Keratinocyte (primary cell): ENCODE measurements at regions not wholly inside any gene's neighbourhood (a gene's known extent, or its start where the extent isn't known, plus 50 kb on each side); places are given as distances from the start of the nearest gene placed in this dataset.

Source experiments
- DNase-seq: peaks from one replicate; pipeline ENCODE4 v3.0.0-alpha.2; 2011; ENCODE audit warnings: low read depth, missing footprints, low spot score
- FAIRE-seq: peaks from 2 replicates; lab custom pipeline; 2011; peaks lifted over from hg19 to GRCh38; lab: Jason Lieb, UNC
- H2AFZ ChIP-seq: 2 replicates; pipeline ENCODE4 v1.6.0; 2012; ENCODE audit warnings: low read length, control low read depth, inconsistent platforms; ENCODE audit not compliant: control insufficient read depth
- H3K27ac ChIP-seq: 2 replicates; pipeline ENCODE4 v1.5.1; 2011; ENCODE audit warnings: low read length; ENCODE audit not compliant: control insufficient read depth, insufficient read depth
- H3K27me3 ChIP-seq: 3 replicates; pipeline ENCODE4 v1.6.0; 2011; ENCODE audit warnings: low read length; ENCODE audit not compliant: control insufficient read depth, insufficient read depth; ENCODE audit errors: extremely low read depth
- H3K36me3 ChIP-seq, 2 experiments: 2 replicates in 1 of 2; 3 replicates in 1 of 2; pipeline ENCODE4 v1.5.1; 2011; ENCODE audit warnings: low read length in 2 of 2, mild to moderate bottlenecking in 1 of 2; ENCODE audit not compliant: control insufficient read depth in 2 of 2, insufficient read depth in 2 of 2; ENCODE audit errors: extremely low read depth in 1 of 2
- H3K4me1 ChIP-seq: 3 replicates; pipeline ENCODE4 v1.5.1; 2011; ENCODE audit warnings: low read length; ENCODE audit not compliant: control insufficient read depth, insufficient read depth; ENCODE audit errors: extremely low read depth
- H3K4me2 ChIP-seq: 3 replicates; pipeline ENCODE4 v1.6.0; 2011; ENCODE audit warnings: low read depth, low read length; ENCODE audit not compliant: control insufficient read depth, insufficient read depth; ENCODE audit errors: extremely low read depth
- H3K4me3 ChIP-seq, 3 experiments: fragments of 200-600 bp in 1 of 3; sonication (generic) in 1 of 3; 2 replicates in 2 of 3; 3 replicates in 1 of 3; pipeline ENCODE4 v1.5.1; 2011 to 2016; ENCODE audit warnings: low read length in 3 of 3, mild to moderate bottlenecking in 3 of 3, control low read depth in 2 of 3, inconsistent platforms in 1 of 3, low read depth in 1 of 3, mixed read lengths in 1 of 3, mixed run types in 1 of 3, moderate library complexity in 1 of 3; ENCODE audit not compliant: control insufficient read depth in 2 of 3, insufficient read depth in 2 of 3; ENCODE audit errors: extremely low read depth in 1 of 3
- H3K79me2 ChIP-seq: 2 replicates; pipeline ENCODE4 v1.6.0; 2012; ENCODE audit warnings: low read length; ENCODE audit not compliant: control insufficient read depth, insufficient read depth
- H3K9ac ChIP-seq: 3 replicates; pipeline ENCODE4 v1.6.0; 2011; ENCODE audit warnings: low read length; ENCODE audit not compliant: control insufficient read depth, insufficient read depth; ENCODE audit errors: extremely low read depth
- H3K9me1 ChIP-seq: 3 replicates; pipeline ENCODE4 v1.6.0; 2011; ENCODE audit warnings: low read length; ENCODE audit not compliant: control insufficient read depth, insufficient read depth; ENCODE audit errors: extremely low read depth
- H3K9me3 ChIP-seq: 2 replicates; pipeline ENCODE4 v1.5.1; 2012; ENCODE audit warnings: low read depth, low read length; ENCODE audit not compliant: control insufficient read depth
- H4K20me1 ChIP-seq: 3 replicates; pipeline ENCODE4 v1.6.0; 2011; ENCODE audit warnings: low read length; ENCODE audit not compliant: control insufficient read depth, insufficient read depth; ENCODE audit errors: extremely low read depth
- CTCF ChIP-seq, 3 experiments: IDR thresholded peaks in 1 of 3; conservative IDR thresholded peaks in 1 of 3; optimal IDR thresholded peaks in 1 of 3; 2 replicates in 2 of 3; 3 replicates in 1 of 3; pipeline versions ENCODE3 to v1.5.1; 2011; ENCODE audit warnings: low read length in 3 of 3, mild to moderate bottlenecking in 3 of 3, moderate library complexity in 2 of 3, control low read depth in 1 of 3, inconsistent platforms in 1 of 3; ENCODE audit not compliant: insufficient read depth in 2 of 3; ENCODE audit errors: extremely low read depth in 1 of 3
- EZH2 ChIP-seq: IDR thresholded peaks from one replicate; pipeline ENCODE4 v1.6.1; 2012; ENCODE audit warnings: inconsistent platforms, mild to moderate bottlenecking, low read length, moderate library complexity
- dilution Hi-C: fragments of 300-500 bp; cut with MboI; formaldehyde crosslinking; loops from one replicate; pipeline ENCODE4 v1.7.0; 2020; ENCODE audit warnings: low sequenced_read_pairs; ENCODE audit not compliant: extremely low pct_ligation_motif_present

GRCh38 chr2:145020694-145021093 is 500.8 kb upstream of the ZEB2 start:
- Histone ChIP-seq H4K20me1 (no peaks in the 10 kb centered on the region), H3K4me2 (no peak overlapping the region), H3K9me3 (no peaks in the 10 kb centered on the region), H3K36me3 (no peaks in the 10 kb centered on the region), H3K79me2 (no peaks in the 10 kb centered on the region), H3K4me3 (no peak overlapping the region), H3K4me1 (no peaks in the 10 kb centered on the region), H3K27ac (no peak overlapping the region), H3K9ac (no peak overlapping the region), H3K9me1 (no peaks in the 10 kb centered on the region), H3K27me3 (no peaks in the 10 kb centered on the region), H2AFZ (no peak overlapping the region)
- DNase-seq (no peak), FAIRE-seq (no peak)
- TF ChIP-seq CTCF (optimal IDR thresholded peaks at IDR 0.05 in 1 of 3, IDR thresholded peaks at IDR 0.05 in 1 of 3, conservative IDR thresholded peaks at IDR 0.05 in 1 of 3; ENCODE audit: extremely low read depth in 1 of 3, insufficient read depth in 2 of 3, low read length in 3 of 3) (no peak), EZH2 (no peak)
- dilution Hi-C loops: no loop called here

GRCh38 chr2:145020139-145020538 is 500.2 kb upstream of the ZEB2 start:
- TF ChIP-seq CTCF (optimal IDR thresholded peaks at IDR 0.05 in 1 of 3, IDR thresholded peaks at IDR 0.05 in 1 of 3, conservative IDR thresholded peaks at IDR 0.05 in 1 of 3; ENCODE audit: extremely low read depth in 1 of 3, insufficient read depth in 2 of 3, low read length in 3 of 3) (no peak), EZH2 (no peak)
- dilution Hi-C loops: no loop called here
- DNase-seq (no peak), FAIRE-seq (no peak)
- Histone ChIP-seq H3K4me1 (no peaks in the 10 kb centered on the region), H3K9me1 (no peaks in the 10 kb centered on the region), H2AFZ (no peak overlapping the region), H3K27me3 (no peaks in the 10 kb centered on the region), H3K4me2 (no peak overlapping the region), H4K20me1 (no peaks in the 10 kb centered on the region), H3K79me2 (no peaks in the 10 kb centered on the region), H3K9ac (no peak overlapping the region), H3K27ac (no peak overlapping the region), H3K9me3 (no peaks in the 10 kb centered on the region), H3K36me3 (no peaks in the 10 kb centered on the region), H3K4me3 (no peak overlapping the region)
